Occipital lobe (tissue), 1 donor: ENCODE measurements at regions not wholly inside any gene's neighbourhood (a gene's known extent, or its start where the extent isn't known, plus 50 kb on each side); places are given as distances from the start of the nearest gene placed in this dataset.

Experiments
- DNase-seq: peaks from one replicate; lab custom pipeline; 2025; lab: John Stamatoyannopoulos, UW

DNA sequence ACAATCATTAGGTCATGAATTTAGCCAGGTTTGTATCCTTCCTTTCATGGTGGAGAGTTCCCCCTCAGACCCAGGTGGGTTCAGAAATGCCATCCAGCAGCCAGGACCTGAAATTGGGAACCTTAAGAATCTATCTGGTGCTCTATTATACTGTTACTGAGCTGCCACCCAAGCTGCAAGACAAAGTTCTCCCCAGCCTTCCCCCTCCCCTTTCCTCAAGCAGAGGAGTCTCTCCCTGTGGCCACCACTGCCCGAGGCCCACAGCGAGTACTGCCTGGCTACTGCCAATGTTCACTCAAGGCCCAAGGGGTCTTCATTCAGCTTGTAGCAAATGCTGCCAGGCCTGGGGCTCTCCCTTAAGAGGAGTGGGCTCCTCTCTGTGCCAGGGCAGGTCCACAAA, 133.8 kb downstream of the TMEM38B start:
- DNase-seq, result no peak

GRCh38 chr9:105828596-105829213, 134.4 kb downstream of the TMEM38B start:
- DNase-seq, result no peak

DNA sequence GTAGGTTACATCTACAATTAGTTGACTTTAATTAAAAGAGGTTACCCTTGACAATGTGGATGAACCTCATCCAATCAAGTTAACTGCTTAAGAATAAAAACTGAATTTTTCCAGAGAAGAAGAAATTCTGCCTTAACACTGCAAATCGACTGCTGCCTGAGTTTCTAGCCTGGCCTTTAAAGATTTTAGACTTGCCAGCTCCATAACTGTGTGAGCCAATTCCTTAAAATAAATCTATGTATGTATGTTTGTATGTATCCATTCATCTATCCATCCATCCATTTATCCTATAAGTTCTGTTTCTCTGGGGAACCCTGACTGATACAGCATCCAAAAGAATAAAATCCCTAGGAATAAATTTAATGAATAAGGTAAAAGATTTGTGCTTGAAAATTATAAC, 136.1 kb downstream of the TMEM38B start:
- no peak for DNase-seq

DNA sequence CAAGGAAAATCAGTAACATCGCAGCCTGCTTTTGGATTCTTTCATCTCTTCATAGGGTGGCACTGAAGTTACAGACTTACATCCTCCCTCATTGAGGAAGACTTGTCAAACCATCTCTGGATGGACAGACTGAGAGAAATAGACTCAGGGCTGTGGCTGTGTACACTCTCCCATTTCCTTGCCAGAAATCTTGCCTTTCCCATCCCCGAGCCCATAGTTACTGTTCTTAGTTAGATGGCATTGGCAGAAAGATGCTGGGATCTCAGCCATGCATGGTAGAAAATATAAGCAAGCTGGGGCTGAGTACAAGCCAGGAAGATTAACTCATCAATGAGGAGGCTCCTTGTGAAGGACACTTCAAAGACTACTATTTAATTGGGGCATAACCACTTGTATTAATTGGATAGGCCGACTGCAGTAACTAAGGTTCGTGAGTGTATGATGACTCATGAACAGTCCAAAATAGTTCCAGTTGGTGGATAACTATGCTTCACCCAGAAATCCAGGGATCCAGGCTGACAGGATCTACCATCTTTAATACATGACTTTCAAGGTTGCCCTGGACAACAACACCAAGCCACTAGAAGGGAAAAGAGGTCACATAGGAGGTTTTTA, 137.9 kb downstream of the TMEM38B start:
- DNase-seq, result no peak

- no peak for DNase-seq
Observed at GRCh38 chr9:105833271-105833975, 139.1 kb downstream of the TMEM38B start.

- no peak for DNase-seq
Observed at GRCh38 chr9:105834404-105834803, 140.1 kb downstream of the TMEM38B start.

DNA sequence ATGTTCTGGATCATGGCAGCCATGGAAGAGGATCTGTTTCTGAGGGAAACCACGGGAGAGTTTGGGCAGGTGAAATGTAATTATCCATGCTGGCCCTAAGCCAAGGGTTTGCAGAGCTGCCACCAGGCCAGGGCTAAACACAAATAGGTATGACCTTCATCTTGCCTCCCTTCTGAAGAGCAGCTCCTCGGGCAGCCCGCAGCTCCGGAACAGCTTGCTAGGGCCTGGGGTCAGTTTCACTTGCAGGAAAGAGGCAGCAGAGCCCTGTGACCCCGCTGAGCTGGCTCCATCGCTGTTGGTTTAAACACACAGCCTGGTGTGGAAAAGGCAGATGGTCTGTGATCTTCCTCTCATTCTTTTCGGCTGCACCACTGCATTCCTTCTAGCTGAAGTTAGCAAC, 141.4 kb downstream of the TMEM38B start:
- DNase-seq, result no peak

GRCh38 chr9:105836936-105837660, 142.8 kb downstream of the TMEM38B start:
- DNase-seq, result no peak

- DNase-seq, result no peak
Observed at GRCh38 chr9:105841562-105841961, 147.2 kb downstream of the TMEM38B start.

DNA sequence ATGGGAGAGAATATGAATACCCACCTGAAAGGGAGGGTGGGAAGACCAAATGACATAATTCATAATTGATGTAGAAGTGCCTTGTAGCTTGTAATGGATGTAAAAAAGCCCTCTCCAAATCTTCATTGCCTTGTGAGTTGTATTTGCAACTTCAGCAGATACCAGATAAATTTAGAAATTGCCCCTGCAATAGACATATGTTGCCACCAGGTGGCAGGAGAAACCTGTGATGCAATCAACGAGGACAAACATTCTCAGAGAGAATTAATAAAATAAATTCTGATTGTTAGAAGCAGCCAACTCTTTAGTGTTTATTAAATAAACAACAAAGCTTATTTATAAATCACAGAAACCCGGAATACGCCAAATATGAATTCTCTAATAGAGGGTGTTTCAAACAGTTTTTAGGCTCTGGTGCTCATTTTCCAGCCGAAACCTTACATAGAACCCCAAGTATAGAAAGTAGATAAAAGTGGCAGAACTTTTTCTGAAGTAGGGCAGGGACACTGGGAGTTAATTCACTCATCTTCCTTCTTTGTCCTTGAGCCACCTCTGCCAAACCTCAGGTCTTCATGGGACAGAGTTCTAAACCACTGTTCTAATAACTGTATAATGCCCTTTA, 147.8 kb downstream of the TMEM38B start:
- no peak for DNase-seq

DNA sequence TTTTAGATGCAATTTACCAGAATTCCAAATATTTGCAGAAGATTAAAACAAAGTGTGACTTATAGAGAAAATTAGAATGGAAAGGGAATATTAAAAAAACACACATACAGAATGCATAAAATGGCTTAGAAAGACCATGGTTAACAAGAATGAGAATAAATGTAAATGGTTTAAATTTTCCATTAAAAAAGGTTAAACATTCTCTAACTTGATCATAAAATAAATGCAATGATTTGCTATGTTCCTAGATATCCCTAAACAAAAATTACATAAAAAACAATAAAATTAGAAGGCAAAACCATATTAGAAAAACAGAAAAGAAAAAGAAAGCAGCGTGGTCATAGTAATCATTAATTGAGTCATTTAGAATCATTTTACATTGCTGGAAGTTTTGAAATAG, 152.5 kb downstream of the TMEM38B start:
- no peak for DNase-seq

- DNase-seq, result no peak
Observed at GRCh38 chr9:105850852-105851500, 156.6 kb downstream of the TMEM38B start.

GRCh38 chr9:105854026-105854782, 159.9 kb downstream of the TMEM38B start:
- no peak for DNase-seq

- DNase-seq, result no peak
Observed at GRCh38 chr9:105854783-105855724, 160.7 kb downstream of the TMEM38B start.

DNA sequence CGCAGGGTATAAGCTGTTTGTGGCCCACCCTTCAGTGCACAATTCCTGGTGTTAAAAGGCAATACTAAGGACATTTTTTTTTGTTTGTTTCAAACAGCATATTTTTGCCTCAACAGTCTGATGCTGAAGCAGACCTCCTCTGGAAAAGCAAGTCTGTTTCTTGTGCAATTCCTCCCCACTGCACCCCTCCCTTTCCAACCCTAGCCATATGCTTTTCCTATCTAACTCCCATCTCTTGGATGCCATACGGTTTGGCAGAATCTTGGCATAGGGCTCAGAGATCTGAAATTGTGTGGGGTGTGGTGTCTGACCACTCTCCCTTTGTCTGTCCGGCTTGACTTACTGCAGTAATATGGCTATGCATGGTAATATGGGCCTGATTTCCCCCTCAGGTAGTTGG, 161.6 kb downstream of the TMEM38B start:
- DNase-seq, result no peak

DNA sequence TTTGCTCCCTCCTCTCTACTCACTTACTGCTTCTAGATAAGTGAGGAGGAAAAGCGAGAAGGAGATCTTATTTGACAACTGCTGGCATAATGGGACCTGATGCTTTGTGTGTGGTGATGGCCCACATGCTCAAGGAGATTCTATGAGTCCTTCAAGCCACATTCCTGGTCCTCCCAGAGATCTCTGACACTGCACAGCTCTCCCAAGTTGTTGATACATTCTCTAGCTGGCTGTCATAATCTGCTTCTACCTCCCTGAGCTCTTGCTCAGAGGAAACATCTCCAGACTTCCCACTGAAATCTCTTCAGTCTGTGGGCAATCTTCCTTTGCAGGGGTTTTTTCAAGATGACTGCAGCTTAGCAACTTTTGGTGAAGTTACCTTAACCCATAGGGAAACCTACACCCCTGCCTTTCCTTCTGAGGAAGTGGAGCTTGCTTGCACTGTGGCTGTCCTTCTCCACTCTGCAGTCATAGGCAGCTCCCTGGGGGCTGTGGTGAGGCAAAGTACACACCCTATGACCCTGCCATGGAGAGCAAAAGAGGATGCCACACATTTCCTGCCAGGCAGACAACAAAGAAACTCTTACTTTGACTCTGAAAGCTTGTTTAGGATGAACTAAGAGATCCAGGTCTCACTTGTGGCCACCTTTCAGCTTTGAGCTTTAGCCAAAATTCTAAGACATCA, 163.8 kb downstream of the TMEM38B start:
- no peak for DNase-seq

DNA sequence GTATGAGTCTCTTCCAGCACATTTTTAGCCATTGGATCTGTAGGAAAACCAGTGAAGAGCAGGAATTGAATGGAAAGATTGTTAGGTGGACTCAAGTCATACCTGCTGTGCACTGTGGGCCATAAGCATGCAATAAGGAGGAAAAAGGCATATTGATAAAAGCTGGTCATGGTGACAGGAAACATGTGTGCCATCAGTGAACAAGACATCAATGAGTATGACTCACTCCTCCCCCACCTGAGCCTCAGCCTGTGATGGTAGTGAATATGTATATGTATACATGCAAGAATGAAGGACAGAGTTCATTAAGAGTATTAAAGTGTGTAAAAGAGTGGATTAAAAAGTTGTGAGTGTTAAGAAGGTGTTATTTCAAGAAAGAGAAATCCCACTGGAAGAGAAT, 164.5 kb downstream of the TMEM38B start:
- no peak for DNase-seq

DNA sequence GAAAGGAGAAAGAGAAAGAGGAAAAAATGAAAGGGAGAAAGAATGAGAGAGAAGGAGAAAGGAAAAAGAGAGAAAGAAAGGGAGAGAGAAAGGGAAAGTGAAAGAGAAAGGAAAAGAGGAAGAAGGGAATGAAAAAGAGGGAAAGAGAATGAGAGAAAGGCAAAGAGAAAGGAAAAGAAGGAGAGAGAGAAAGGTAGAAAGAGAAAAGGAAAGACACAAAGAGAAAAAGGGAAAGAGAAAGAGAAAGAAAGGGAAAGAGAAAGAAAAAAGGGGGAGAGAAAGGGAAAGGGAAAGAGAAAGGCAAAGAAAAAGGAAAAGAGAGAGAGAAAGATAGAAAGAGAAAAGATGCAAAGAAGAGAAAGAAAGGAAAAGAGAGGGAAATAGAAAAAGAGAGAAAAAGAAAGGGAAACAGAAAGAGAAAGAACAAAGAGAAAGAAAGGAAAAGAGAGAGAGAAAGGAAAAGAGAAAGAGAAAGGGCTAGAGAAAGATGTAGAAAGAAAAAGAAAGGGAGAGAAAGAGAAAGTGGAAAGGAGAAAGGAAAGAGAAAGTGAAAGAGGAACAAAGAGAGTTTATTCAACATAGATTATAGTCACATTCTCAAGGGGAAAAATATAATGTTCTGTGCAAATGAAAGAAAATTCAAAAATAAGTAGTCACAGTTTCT, 165.2 kb downstream of the TMEM38B start:
- no peak for DNase-seq
